Activated naive CD4-positive, alpha-beta T cell treated with anti-CD3 and anti-CD28 coated beads, Interleukin-2, amount 50 U/mL, for 16 hours (primary cell): ENCODE measurements at regions not wholly inside any gene's neighbourhood (a gene's known extent, or its start where the extent isn't known, plus 50 kb on each side); places are given as distances from the start of the nearest gene placed in this dataset.
"Not testable (repeated sequence)": the region's sequence is repeated elsewhere in the genome, so short reads cannot be mapped to it uniquely, and the experiment has no call there.

Experiments
- DNase-seq: peaks from one replicate; pipeline ENCODE4 v3.0.0-alpha.2; 2020

GRCh38 chr7:142523821-142524460 is 225.3 kb upstream of the PRSS1 start:
- DNase-seq = no peak

GRCh38 chr7:142522735-142523134 is 226.5 kb upstream of the PRSS1 start:
- no peak for DNase-seq

GRCh38 chr7:142520885-142521284 is 228.4 kb upstream of the PRSS1 start:
- not testable (repeated sequence) for DNase-seq

- DNase-seq = not testable (repeated sequence)
Observed at GRCh38 chr7:142520455-142520854, 228.8 kb upstream of the PRSS1 start.

GRCh38 chr7:142519079-142520078 is 229.9 kb upstream of the PRSS1 start:
- no peak for DNase-seq

- DNase-seq = peak; percentile 25
Observed at GRCh38 chr7:142516038-142516501, 233.2 kb upstream of the PRSS1 start.

- not testable (repeated sequence) for DNase-seq
Observed at GRCh38 chr7:142514716-142515115, 234.6 kb upstream of the PRSS1 start.

- no peak for DNase-seq
Observed at GRCh38 chr7:142513178-142513955, 235.9 kb upstream of the PRSS1 start.

GRCh38 chr7:142511801-142512200 is 237.5 kb upstream of the PRSS1 start:
- DNase-seq = no peak

- DNase-seq = no peak
Observed at GRCh38 chr7:142511374-142511773, 237.9 kb upstream of the PRSS1 start.

GRCh38 chr7:142509235-142509634 is 240.0 kb upstream of the PRSS1 start:
- not testable (repeated sequence) for DNase-seq

GRCh38 chr7:142508251-142508650 is 241.0 kb upstream of the PRSS1 start:
- no peak for DNase-seq

- DNase-seq = no peak
Observed at GRCh38 chr7:142507799-142508198, 241.5 kb upstream of the PRSS1 start.

GRCh38 chr7:142507066-142507465 is 242.2 kb upstream of the PRSS1 start:
- not testable (repeated sequence) for DNase-seq

- DNase-seq = no peak
Observed at GRCh38 chr7:142506601-142507000, 242.7 kb upstream of the PRSS1 start.

GRCh38 chr7:142503949-142504348 is 245.3 kb upstream of the PRSS1 start:
- DNase-seq = not testable (repeated sequence)

GRCh38 chr7:142503036-142503435 is 245.2 kb upstream of the PRSS58 start:
- no peak for DNase-seq

GRCh38 chr7:142501434-142501833 is 243.6 kb upstream of the PRSS58 start:
- DNase-seq = no peak

- DNase-seq = no peak
Observed at GRCh38 chr7:142500366-142500765, 242.5 kb upstream of the PRSS58 start.

- no peak for DNase-seq
Observed at GRCh38 chr7:142499635-142500034, 241.8 kb upstream of the PRSS58 start.

GRCh38 chr7:142498364-142498763 is 240.5 kb upstream of the PRSS58 start:
- DNase-seq = no peak

GRCh38 chr7:142496545-142496991 is 238.7 kb upstream of the PRSS58 start:
- peak; percentile 17 for DNase-seq

- not testable (repeated sequence) for DNase-seq
Observed at GRCh38 chr7:142495879-142496278, 238.0 kb upstream of the PRSS58 start.
